Endothelial cell of umbilical vein (primary cell): ENCODE measurements at regions not wholly inside any gene's neighbourhood (a gene's known extent, or its start where the extent isn't known, plus 50 kb on each side); places are given as distances from the start of the nearest gene placed in this dataset.

Experiments used
- BruUV-seq: library from RNA; stranded (reverse); fragments of 400-500 nt; replicated peaks from 2 replicates; lab custom pipeline; 2021; lab: Mats Ljungman, UMichigan
- CTCF ChIA-PET: fragments of 300-600, 350-600 bp; sonication (Branson Sonifier 250); formaldehyde crosslinking; loops from one replicate; lab custom pipeline; 2021; ENCODE audit warnings: antibody characterized with exemption, inconsistent platforms; lab: Charles Lee
- POLR2A ChIA-PET: fragments of 300-600, 350-600 bp; sonication (Branson Sonifier 250); formaldehyde crosslinking; loops from one replicate; lab custom pipeline; 2021; ENCODE audit warnings: antibody characterized with exemption, inconsistent platforms; lab: Charles Lee
- DNase-seq: peaks from one replicate; pipeline ENCODE4 v3.0.0-alpha.2; 2011; ENCODE audit warnings: low read depth, low spot score
- FAIRE-seq: peaks from 2 replicates; lab custom pipeline; 2011; peaks lifted over from hg19 to GRCh38; lab: Jason Lieb, UNC
- H2AFZ ChIP-seq: 2 replicates; pipeline ENCODE4 v1.6.0; 2012; ENCODE audit warnings: low read depth, low read length, control low read depth, inconsistent platforms
- H3K27ac ChIP-seq: 2 replicates; pipeline ENCODE4 v1.5.1; 2011; ENCODE audit warnings: low read depth, mild to moderate bottlenecking, control low read depth, low read length, moderate library complexity; ENCODE audit not compliant: insufficient read depth
- H3K27me3 ChIP-seq, 2 experiments: 2 replicates each; pipeline versions ENCODE4 v1.6.0 to v1.6.1; 2011; ENCODE audit warnings: low read length in 2 of 2, mixed read lengths in 1 of 2; ENCODE audit not compliant: control insufficient read depth in 2 of 2, insufficient read depth in 2 of 2
- H3K36me3 ChIP-seq, 2 experiments: 2 replicates in 1 of 2; 3 replicates in 1 of 2; pipeline ENCODE4 v1.5.1; 2011; ENCODE audit warnings: low read length in 2 of 2, mild to moderate bottlenecking in 1 of 2, moderate library complexity in 1 of 2; ENCODE audit not compliant: control insufficient read depth in 2 of 2, insufficient read depth in 2 of 2; ENCODE audit errors: extremely low read depth in 1 of 2
- H3K4me1 ChIP-seq: 3 replicates; pipeline ENCODE4 v1.5.1; 2011; ENCODE audit warnings: mild to moderate bottlenecking, low read length; ENCODE audit not compliant: control insufficient read depth, insufficient read depth; ENCODE audit errors: extremely low read depth
- H3K4me2 ChIP-seq: 2 replicates; pipeline ENCODE4 v1.6.1; 2011; ENCODE audit warnings: low read length, control low read depth, mixed read lengths; ENCODE audit not compliant: insufficient read depth
- H3K4me3 ChIP-seq, 3 experiments: fragments of 200-600 bp in 1 of 3; sonication (generic), shearing (Covaris generic) in 1 of 3; replicated peaks in 1 of 3; 2 replicates each; pipeline ENCODE4 v1.5.1; 2011 to 2016; ENCODE audit warnings: control low read depth in 3 of 3, low read length in 3 of 3, mild to moderate bottlenecking in 2 of 3, inconsistent platforms in 1 of 3, low read depth in 1 of 3, moderate library complexity in 1 of 3; ENCODE audit not compliant: insufficient read depth in 1 of 3
- H3K79me2 ChIP-seq: 2 replicates; pipeline ENCODE4 v1.6.0; 2012; ENCODE audit warnings: low read length, inconsistent platforms; ENCODE audit not compliant: control insufficient read depth, insufficient read depth
- H3K9ac ChIP-seq: replicated peaks from 2 replicates; pipeline ENCODE3; 2011; ENCODE audit warnings: low read length, control low read depth; ENCODE audit not compliant: insufficient read depth; ENCODE audit errors: extremely low read depth
- H3K9me1 ChIP-seq: replicated peaks from 3 replicates; pipeline ENCODE4 v1.6.0; 2011; ENCODE audit warnings: mild to moderate bottlenecking, low read length; ENCODE audit not compliant: control insufficient read depth, insufficient read depth; ENCODE audit errors: extremely low read depth
- H3K9me3 ChIP-seq: replicated peaks from 2 replicates; pipeline ENCODE4 v1.5.1; 2012; ENCODE audit warnings: low read length, inconsistent platforms; ENCODE audit not compliant: control insufficient read depth, insufficient read depth
- H4K20me1 ChIP-seq: replicated peaks from 2 replicates; pipeline ENCODE3; 2011; ENCODE audit warnings: mild to moderate bottlenecking, low read length; ENCODE audit not compliant: control insufficient read depth, insufficient read depth; ENCODE audit errors: extremely low read depth
- CTCF ChIP-seq, 2 donors: IDR thresholded peaks; 1 replicate in 1 of 2; 2 replicates in 1 of 2; pipeline ENCODE4 v1.5.1; 2011; ENCODE audit warnings: low read length in 2 of 2, mild to moderate bottlenecking in 2 of 2, moderate library complexity in 2 of 2, control low read depth in 1 of 2, inconsistent platforms in 1 of 2, low read depth in 1 of 2; ENCODE audit not compliant: insufficient read depth in 1 of 2; ENCODE audit errors: extremely low read depth in 1 of 2
- EZH2 ChIP-seq: IDR thresholded peaks from 2 replicates; pipeline ENCODE4 v1.6.1; 2012; ENCODE audit warnings: borderline replicate concordance, low read depth, mild to moderate bottlenecking, moderate library complexity, low read length, inconsistent platforms; ENCODE audit not compliant: severe bottlenecking
- FOS ChIP-seq: IDR thresholded peaks from 2 replicates; pipeline ENCODE4 v1.6.1; 2011; ENCODE audit warnings: mild to moderate bottlenecking, low read length, moderate library complexity, borderline replicate concordance; ENCODE audit not compliant: insufficient read depth
- GATA2 ChIP-seq: IDR thresholded peaks from 2 replicates; pipeline ENCODE4 v1.7.0; 2011; ENCODE audit warnings: low read depth, mild to moderate bottlenecking, moderate library complexity, mixed read lengths, low read length; ENCODE audit not compliant: insufficient read length, insufficient read depth
- JUN ChIP-seq: IDR thresholded peaks from 2 replicates; pipeline ENCODE4 v1.6.1; 2011; ENCODE audit warnings: borderline replicate concordance, low read depth; ENCODE audit not compliant: insufficient read length, insufficient read depth
- MAX ChIP-seq: IDR thresholded peaks from 2 replicates; pipeline ENCODE4 v1.6.1; 2011; ENCODE audit not compliant: insufficient read depth, insufficient read length
- MYC ChIP-seq: IDR thresholded peaks from one replicate; pipeline ENCODE4 v1.6.1; 2011; ENCODE audit warnings: mild to moderate bottlenecking, low read depth, low read length
- POLR2A ChIP-seq: IDR thresholded peaks from 2 replicates; pipeline ENCODE4 v1.6.1; 2012; ENCODE audit warnings: low read depth, mild to moderate bottlenecking, control low read depth, low read length
- POLR2AphosphoS5 ChIP-seq: IDR thresholded peaks from 2 replicates; pipeline ENCODE4 v1.6.1; 2012; ENCODE audit warnings: low read depth, mild to moderate bottlenecking, control low read depth, low read length, moderate library complexity; ENCODE audit not compliant: insufficient read depth
- dilution Hi-C: fragments of 300-500 bp; cut with MboI; formaldehyde crosslinking; loops from one replicate; pipeline ENCODE4 v1.15.0; 2019; ENCODE audit warnings: low sequenced_read_pairs; ENCODE audit not compliant: extremely low pct_ligation_motif_present
- intact Hi-C: fragments of 100-400 bp; cut with micrococcal nuclease; formaldehyde crosslinking; loops from one replicate; pipeline ENCODE4 v1.10.0; 2022

GRCh38 chr18:67597759-67598158 is 81.2 kb upstream of the DSEL start:
- CTCF ChIA-PET: no interaction called here
- Histone ChIP-seq H3K4me2 (no peak overlapping the region), H3K79me2 (no peaks in the 10 kb centered on the region), H3K27me3 (no peaks in the 10 kb centered on the region), H3K4me1 (peaks cover 7% of the 10 kb centered on the region), H3K27ac (no peak overlapping the region), H4K20me1 (no peaks in the 10 kb centered on the region), H3K4me3 (no peak overlapping the region), H3K9ac (no peak overlapping the region), H3K9me1 (peaks cover 4% of the 10 kb centered on the region), H2AFZ (no peak overlapping the region), H3K36me3 (no peaks in the 10 kb centered on the region), H3K9me3 (no peaks in the 10 kb centered on the region)
- dilution Hi-C loops (no loop called here), intact Hi-C loops (loop anchor here (5.0 kb wide), 1 partner anchor 80 kb away; the partner anchor contains the start of gene DSEL)
- no TSS peak for BruUV-seq
- TF ChIP-seq FOS: no peak
- no peak for TF ChIP-seq POLR2A
- TF ChIP-seq MAX: no peak
- TF ChIP-seq JUN: no peak
- no peak for TF ChIP-seq GATA2
- TF ChIP-seq EZH2: no peak
- no peak for TF ChIP-seq POLR2AphosphoS5
- no peak for TF ChIP-seq MYC
- TF ChIP-seq CTCF (IDR thresholded peaks at IDR 0.05; ENCODE audit: extremely low read depth in 1 of 2, insufficient read depth in 1 of 2, low read depth in 1 of 2, low read length in 2 of 2): no peak
- POLR2A ChIA-PET: no interaction called here
- DNase-seq: no peak
- FAIRE-seq: no peak
